Gastrocnemius medialis (tissue), 4 donors: ENCODE measurements at regions not wholly inside any gene's neighbourhood (a gene's known extent, or its start where the extent isn't known, plus 50 kb on each side); places are given as distances from the start of the nearest gene placed in this dataset.

Experiments
- CTCF ChIP-seq, 5 experiments: fragments of 450-650 bp in 3 of 5; fragments of 200-600 bp in 2 of 5; sonication (generic) in 2 of 5; IDR thresholded peaks in 4 of 5; conservative IDR thresholded peaks in 1 of 5; 1 replicate in 4 of 5; 2 replicates in 1 of 5; pipeline ENCODE4 v1.5.1; 2016 to 2019; ENCODE audit warnings: antibody characterized with exemption in 5 of 5, mild to moderate bottlenecking in 3 of 5, moderate library complexity in 3 of 5
- POLR2A ChIP-seq, 2 donors: fragments of 450-650 bp; IDR thresholded peaks; one replicate each; pipeline ENCODE4 v1.6.1; 2017; ENCODE audit warnings: antibody characterized with exemption in 2 of 2, mild to moderate bottlenecking in 2 of 2, moderate library complexity in 2 of 2

- no peak for TF ChIP-seq CTCF (IDR thresholded peaks at IDR 0.05 in 4 of 5, conservative IDR thresholded peaks at IDR 0.05 in 1 of 5)
- TF ChIP-seq POLR2A (IDR thresholded peaks at IDR 0.05), result no peak
These were observed 78.4 kb upstream of the CCDC90B start for GRCh38 chr11:83364500-83365045.
